Adrenal gland (tissue), 5 donors: ENCODE measurements at regions not wholly inside any gene's neighbourhood (a gene's known extent, or its start where the extent isn't known, plus 50 kb on each side); places are given as distances from the start of the nearest gene placed in this dataset.

Experiments used
- POLR2A ChIP-seq, 2 donors: fragments of 450-650 bp; IDR thresholded peaks; one replicate each; pipeline ENCODE4 v1.6.1; 2017; ENCODE audit warnings: antibody characterized with exemption in 2 of 2, mild to moderate bottlenecking in 2 of 2, moderate library complexity in 1 of 2
- TF ChIP-seq, protein P1 (sequence below), 6 experiments: fragments of 450-650 bp in 4 of 6; fragments of 200-600 bp in 2 of 6; sonication (generic) in 1 of 6; IDR thresholded peaks; 1 replicate in 5 of 6; 2 replicates in 1 of 6; pipeline versions ENCODE4 v1.5.1 to v1.8.0; 2016 to 2021; ENCODE audit warnings: antibody characterized with exemption in 6 of 6, mild to moderate bottlenecking in 2 of 6, moderate library complexity in 1 of 6
- donor health status: DM: no; HTN: no; CAD: no.

DNA sequence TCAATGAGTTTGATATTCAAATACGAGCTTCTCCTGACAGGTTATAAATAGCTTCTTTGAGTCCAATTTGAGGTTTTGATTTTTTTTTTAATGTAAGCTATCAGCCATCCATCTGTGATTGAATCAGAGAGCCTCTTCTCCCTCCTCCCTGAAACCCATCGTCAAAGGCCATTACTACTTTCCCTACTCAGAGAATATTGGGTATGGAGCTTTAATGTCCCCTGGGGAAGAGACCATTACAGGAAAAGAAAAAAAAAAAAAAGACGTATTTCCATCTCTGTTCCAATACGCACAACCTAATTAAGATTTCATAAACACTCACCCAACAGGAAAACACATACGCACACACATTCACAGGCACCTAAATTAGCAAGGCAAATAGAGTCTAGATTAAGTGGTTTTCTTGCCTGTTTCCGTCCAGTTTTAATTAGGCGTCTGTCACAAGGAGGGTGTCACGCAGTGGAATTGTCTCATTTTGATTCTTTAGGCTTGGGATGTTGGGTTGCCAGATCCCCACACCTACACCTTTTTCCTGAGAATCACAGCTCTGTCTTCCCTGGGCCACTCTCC is 194.3 kb upstream of the RPL38 start:
- TF ChIP-seq, protein P1, sequence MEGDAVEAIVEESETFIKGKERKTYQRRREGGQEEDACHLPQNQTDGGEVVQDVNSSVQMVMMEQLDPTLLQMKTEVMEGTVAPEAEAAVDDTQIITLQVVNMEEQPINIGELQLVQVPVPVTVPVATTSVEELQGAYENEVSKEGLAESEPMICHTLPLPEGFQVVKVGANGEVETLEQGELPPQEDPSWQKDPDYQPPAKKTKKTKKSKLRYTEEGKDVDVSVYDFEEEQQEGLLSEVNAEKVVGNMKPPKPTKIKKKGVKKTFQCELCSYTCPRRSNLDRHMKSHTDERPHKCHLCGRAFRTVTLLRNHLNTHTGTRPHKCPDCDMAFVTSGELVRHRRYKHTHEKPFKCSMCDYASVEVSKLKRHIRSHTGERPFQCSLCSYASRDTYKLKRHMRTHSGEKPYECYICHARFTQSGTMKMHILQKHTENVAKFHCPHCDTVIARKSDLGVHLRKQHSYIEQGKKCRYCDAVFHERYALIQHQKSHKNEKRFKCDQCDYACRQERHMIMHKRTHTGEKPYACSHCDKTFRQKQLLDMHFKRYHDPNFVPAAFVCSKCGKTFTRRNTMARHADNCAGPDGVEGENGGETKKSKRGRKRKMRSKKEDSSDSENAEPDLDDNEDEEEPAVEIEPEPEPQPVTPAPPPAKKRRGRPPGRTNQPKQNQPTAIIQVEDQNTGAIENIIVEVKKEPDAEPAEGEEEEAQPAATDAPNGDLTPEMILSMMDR (IDR thresholded peaks at IDR 0.05): no peak
- no peak for TF ChIP-seq POLR2A (IDR thresholded peaks at IDR 0.05)
